Activated CD4-positive, alpha-beta memory T cell treated with anti-CD3 and anti-CD28 coated beads, Interleukin-2, amount 10 ng/mL, durations not matched to agents 7 days and 5 days (primary cell): ENCODE measurements at regions not wholly inside any gene's neighbourhood (a gene's known extent, or its start where the extent isn't known, plus 50 kb on each side); places are given as distances from the start of the nearest gene placed in this dataset.

Experiments
- CTCF ChIA-PET: fragments of 350-600 bp; sonication (Branson Sonifier 250); formaldehyde crosslinking; loops from one replicate; lab custom pipeline; 2021; ENCODE audit warnings: antibody characterized with exemption, inconsistent platforms; lab: Charles Lee
- POLR2A ChIA-PET: fragments of 350-600 bp; sonication (Branson Sonifier 250); formaldehyde crosslinking; loops from one replicate; lab custom pipeline; 2021; ENCODE audit warnings: antibody characterized with exemption; lab: Charles Lee
- DNase-seq: peaks from one replicate; pipeline ENCODE4 v3.0.0-alpha.2; 2020
- H3K27ac Mint-ChIP-seq: one replicate; pipeline ENCODE4 v1.8.0; 2021; ENCODE audit warnings: mild to moderate bottlenecking, mixed read lengths
- H3K27me3 Mint-ChIP-seq: one replicate; pipeline ENCODE4 v1.8.0; 2021; ENCODE audit warnings: mixed read lengths
- H3K36me3 Mint-ChIP-seq: one replicate; pipeline ENCODE4 v1.8.0; 2021; ENCODE audit warnings: low read depth, mixed read lengths
- H3K4me1 Mint-ChIP-seq: one replicate; pipeline ENCODE4 v1.8.0; 2021; ENCODE audit warnings: mixed read lengths
- H3K4me3 Mint-ChIP-seq: one replicate; pipeline ENCODE4 v1.8.0; 2021; ENCODE audit warnings: mild to moderate bottlenecking, mixed read lengths
- H3K9me3 Mint-ChIP-seq: one replicate; pipeline ENCODE4 v1.8.0; 2021; ENCODE audit warnings: mixed read lengths

- CTCF ChIA-PET = no interaction called here
- no peak overlapping the region for H3K27ac Mint-ChIP-seq
These were observed 1445.5 kb downstream of the MAT2B start for GRCh38 chr5:164950927-164951326.

DNA sequence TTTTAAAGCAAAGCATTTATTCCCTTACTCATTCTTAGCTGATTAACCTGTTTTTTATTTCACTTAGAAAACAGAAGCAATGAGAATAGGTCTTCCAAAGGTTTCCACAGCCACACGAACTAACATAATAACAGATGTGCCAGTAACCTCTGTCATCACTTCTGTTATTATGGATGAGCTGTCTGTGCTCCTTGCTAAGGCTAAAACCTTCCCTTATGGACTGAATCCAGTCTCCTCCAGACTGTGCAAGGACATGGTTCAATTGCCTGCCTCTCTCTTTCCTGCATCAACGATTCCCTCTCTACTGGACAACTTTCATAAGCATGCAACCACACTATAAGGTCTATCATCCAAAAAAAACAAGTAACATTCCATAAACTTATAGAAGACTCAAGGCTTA lies 1446.2 kb downstream of the MAT2B start:
- ChIA-PET CTCF (no interaction called here), POLR2A (no interaction called here)
- Mint-ChIP-seq H3K4me1 (no peaks in the 10 kb centered on the region), H3K36me3 (no peaks in the 10 kb centered on the region), H3K27me3 (no peaks in the 10 kb centered on the region), H3K9me3 (peaks cover 8% of the 10 kb centered on the region), H3K27ac (no peak overlapping the region), H3K4me3 (no peak overlapping the region)
- DNase-seq = no peak

More at GRCh38 chr5:164950927-164951326, 1445.5 kb downstream of the MAT2B start:
- Mint-ChIP-seq H3K36me3 (no peaks in the 10 kb centered on the region), H3K4me1 (no peaks in the 10 kb centered on the region), H3K4me3 (no peak overlapping the region), H3K27me3 (no peaks in the 10 kb centered on the region), H3K9me3 (peaks cover 6% of the 10 kb centered on the region)
- no peak for DNase-seq
- POLR2A ChIA-PET = no interaction called here

- Mint-ChIP-seq H3K9me3 (peaks cover 6% of the 10 kb centered on the region), H3K27ac (no peak overlapping the region), H3K27me3 (no peaks in the 10 kb centered on the region), H3K4me1 (no peaks in the 10 kb centered on the region), H3K36me3 (no peaks in the 10 kb centered on the region), H3K4me3 (no peak overlapping the region)
- ChIA-PET CTCF (no interaction called here), POLR2A (no interaction called here)
- no peak for DNase-seq
These were observed 1453.3 kb downstream of the MAT2B start for GRCh38 chr5:164958688-164959087.

GRCh38 chr5:164959761-164960160 lies 1454.3 kb downstream of the MAT2B start:
- ChIA-PET POLR2A (no interaction called here), CTCF (interaction anchor here (0.7 kb wide), 1 partner anchor 78 kb away, joined by 3 read pairs; no protein-coding TSS in a partner anchor)
- no peaks in the 10 kb centered on the region for H3K4me1 Mint-ChIP-seq
- H3K27me3 Mint-ChIP-seq = no peaks in the 10 kb centered on the region
- no peak overlapping the region for H3K4me3 Mint-ChIP-seq
- DNase-seq = no peak
- no peak overlapping the region for H3K27ac Mint-ChIP-seq
- no peaks in the 10 kb centered on the region for H3K36me3 Mint-ChIP-seq
- H3K9me3 Mint-ChIP-seq = peaks cover 7% of the 10 kb centered on the region

DNA sequence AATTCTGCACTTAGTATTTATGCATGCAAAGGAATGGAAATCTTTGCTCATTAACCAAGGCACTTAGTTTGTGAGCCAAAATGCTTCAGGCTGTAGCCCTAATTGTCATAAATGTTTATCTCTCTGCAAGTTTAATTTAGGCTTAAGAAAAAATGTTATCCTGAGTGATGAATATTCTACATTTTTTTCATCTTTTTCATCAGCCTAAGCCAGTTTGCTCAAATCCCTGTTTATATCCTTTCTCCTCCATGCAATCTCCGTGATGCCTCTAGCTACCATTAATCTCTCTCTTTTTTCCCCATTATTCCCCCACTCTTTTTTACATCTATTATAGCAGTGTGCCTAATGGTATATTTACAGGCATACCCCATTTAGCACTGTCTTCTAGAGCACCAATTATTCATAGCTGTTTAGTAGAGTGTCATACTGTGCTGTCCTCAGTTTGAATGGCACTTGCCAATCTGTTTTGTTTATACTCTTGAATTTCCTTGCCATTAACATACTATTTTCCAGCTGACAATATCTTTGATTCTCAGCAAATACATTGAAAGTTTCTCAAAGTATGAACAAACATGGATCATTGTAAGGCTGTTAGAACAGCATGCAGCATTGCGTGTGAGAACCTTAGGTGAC lies 1457.0 kb downstream of the MAT2B start:
- ChIA-PET CTCF (no interaction called here), POLR2A (no interaction called here)
- Mint-ChIP-seq H3K4me1 (no peaks in the 10 kb centered on the region), H3K27me3 (no peaks in the 10 kb centered on the region), H3K4me3 (no peak overlapping the region), H3K9me3 (peaks cover 5% of the 10 kb centered on the region), H3K27ac (no peak overlapping the region), H3K36me3 (no peaks in the 10 kb centered on the region)
- no peak for DNase-seq

GRCh38 chr5:164966611-164967010 lies 1461.2 kb downstream of the MAT2B start:
- POLR2A ChIA-PET = no interaction called here
- H3K4me1 Mint-ChIP-seq = no peaks in the 10 kb centered on the region

GRCh38 chr5:164967354-164967753 lies 1461.9 kb downstream of the MAT2B start:
- no peak overlapping the region for H3K27ac Mint-ChIP-seq
- DNase-seq = no peak
- CTCF ChIA-PET = no interaction called here

More at GRCh38 chr5:164966611-164967010, 1461.2 kb downstream of the MAT2B start:
- Mint-ChIP-seq H3K27me3 (no peaks in the 10 kb centered on the region), H3K4me3 (no peak overlapping the region), H3K27ac (no peak overlapping the region), H3K9me3 (peaks cover 2% of the 10 kb centered on the region), H3K36me3 (no peaks in the 10 kb centered on the region)
- DNase-seq = no peak
- CTCF ChIA-PET = no interaction called here

GRCh38 chr5:164972973-164973372 lies 1467.6 kb downstream of the MAT2B start:
- Mint-ChIP-seq H3K36me3 (no peaks in the 10 kb centered on the region), H3K27me3 (no peaks in the 10 kb centered on the region), H3K4me1 (no peaks in the 10 kb centered on the region), H3K4me3 (no peak overlapping the region), H3K9me3 (peaks cover 16% of the 10 kb centered on the region), H3K27ac (no peak overlapping the region)
- DNase-seq = no peak
- CTCF ChIA-PET = no interaction called here
- POLR2A ChIA-PET = no interaction called here

More at GRCh38 chr5:164967354-164967753, 1461.9 kb downstream of the MAT2B start:
- Mint-ChIP-seq H3K4me1 (no peaks in the 10 kb centered on the region), H3K36me3 (no peaks in the 10 kb centered on the region), H3K4me3 (no peak overlapping the region), H3K27me3 (no peaks in the 10 kb centered on the region), H3K9me3 (peaks cover 5% of the 10 kb centered on the region)
- POLR2A ChIA-PET = no interaction called here

GRCh38 chr5:164975986-164976385 lies 1470.6 kb downstream of the MAT2B start:
- no peak for DNase-seq
- Mint-ChIP-seq H3K9me3 (peaks cover 20% of the 10 kb centered on the region), H3K27me3 (no peaks in the 10 kb centered on the region), H3K4me3 (no peak overlapping the region), H3K4me1 (no peaks in the 10 kb centered on the region), H3K27ac (no peak overlapping the region), H3K36me3 (no peaks in the 10 kb centered on the region)
- ChIA-PET CTCF (interaction anchor here (0.6 kb wide), 1 partner anchor 187 kb away, joined by 4 read pairs; no protein-coding TSS in a partner anchor), POLR2A (no interaction called here)

GRCh38 chr5:164980480-164980879 lies 1475.1 kb downstream of the MAT2B start:
- no peak for DNase-seq
- no peaks in the 10 kb centered on the region for H3K36me3 Mint-ChIP-seq
- no peak overlapping the region for H3K4me3 Mint-ChIP-seq
- no peak overlapping the region for H3K27ac Mint-ChIP-seq
- H3K9me3 Mint-ChIP-seq = peaks cover 19% of the 10 kb centered on the region
- ChIA-PET POLR2A (no interaction called here), CTCF (no interaction called here)
- H3K4me1 Mint-ChIP-seq = no peaks in the 10 kb centered on the region
- no peaks in the 10 kb centered on the region for H3K27me3 Mint-ChIP-seq

- no peaks in the 10 kb centered on the region for H3K27me3 Mint-ChIP-seq
- no peaks in the 10 kb centered on the region for H3K4me1 Mint-ChIP-seq
- no peak for DNase-seq
- H3K4me3 Mint-ChIP-seq = no peak overlapping the region
- no peaks in the 10 kb centered on the region for H3K36me3 Mint-ChIP-seq
- ChIA-PET CTCF (no interaction called here), POLR2A (no interaction called here)
- peaks cover 18% of the 10 kb centered on the region for H3K9me3 Mint-ChIP-seq
- no peak overlapping the region for H3K27ac Mint-ChIP-seq
These were observed 1492.7 kb downstream of the MAT2B start for GRCh38 chr5:164998142-164998541.

GRCh38 chr5:164998590-164998989 lies 1493.2 kb downstream of the MAT2B start:
- no peak overlapping the region for H3K27ac Mint-ChIP-seq
- DNase-seq = no peak
- CTCF ChIA-PET = no interaction called here
- no peaks in the 10 kb centered on the region for H3K36me3 Mint-ChIP-seq
- H3K27me3 Mint-ChIP-seq = no peaks in the 10 kb centered on the region
- peaks cover 15% of the 10 kb centered on the region for H3K9me3 Mint-ChIP-seq
- H3K4me1 Mint-ChIP-seq = no peaks in the 10 kb centered on the region
- POLR2A ChIA-PET = no interaction called here
- H3K4me3 Mint-ChIP-seq = no peak overlapping the region

DNA sequence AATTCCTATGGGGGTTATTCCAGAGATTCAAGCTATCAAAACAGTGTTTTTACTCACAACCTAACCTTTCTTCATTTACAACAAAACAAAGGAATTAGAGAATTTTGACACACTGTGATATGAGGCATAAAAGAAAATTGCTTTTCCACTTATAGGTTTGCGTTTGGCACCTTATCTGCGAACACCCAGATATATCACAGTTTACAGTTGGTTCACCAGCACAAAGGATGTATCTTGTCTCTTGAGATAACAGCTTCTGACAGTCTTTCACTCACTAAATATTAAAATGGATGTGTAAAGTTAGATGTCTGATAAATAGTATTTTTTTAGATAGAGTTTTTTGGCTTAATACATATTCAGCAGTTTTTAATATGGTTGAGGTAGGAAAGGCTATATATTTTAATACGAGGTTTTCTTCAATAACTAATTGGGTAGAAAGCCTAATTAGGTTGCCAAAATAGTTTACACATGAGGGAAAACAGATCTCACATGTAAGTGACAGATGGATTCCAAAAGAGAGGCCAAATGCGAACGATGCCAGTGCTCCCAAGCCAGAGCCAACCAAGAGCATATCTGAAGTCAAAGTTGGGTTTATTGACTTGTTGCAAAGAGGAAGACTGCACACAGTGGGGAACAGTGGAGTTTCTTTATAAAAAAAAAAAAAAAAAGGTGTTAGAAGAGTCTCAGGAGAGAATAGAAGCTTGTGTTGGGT lies 1495.2 kb downstream of the MAT2B start:
- Mint-ChIP-seq H3K36me3 (no peaks in the 10 kb centered on the region), H3K4me3 (no peak overlapping the region), H3K27ac (no peak overlapping the region), H3K9me3 (peaks cover 12% of the 10 kb centered on the region), H3K27me3 (no peaks in the 10 kb centered on the region), H3K4me1 (no peaks in the 10 kb centered on the region)
- ChIA-PET CTCF (no interaction called here), POLR2A (no interaction called here)
- DNase-seq = no peak

- ChIA-PET POLR2A (no interaction called here), CTCF (no interaction called here)
- Mint-ChIP-seq H3K4me1 (no peaks in the 10 kb centered on the region), H3K4me3 (no peak overlapping the region), H3K27ac (no peak overlapping the region), H3K27me3 (no peaks in the 10 kb centered on the region), H3K36me3 (no peaks in the 10 kb centered on the region), H3K9me3 (peaks cover 8% of the 10 kb centered on the region)
- no peak for DNase-seq
These were observed 1497.9 kb downstream of the MAT2B start for GRCh38 chr5:165003283-165003682.
